ENCODE measurements at regions not wholly inside any gene's neighbourhood (a gene's known extent, or its start where the extent isn't known, plus 50 kb on each side); places are given as distances from the start of the nearest gene placed in this dataset.

DNA sequence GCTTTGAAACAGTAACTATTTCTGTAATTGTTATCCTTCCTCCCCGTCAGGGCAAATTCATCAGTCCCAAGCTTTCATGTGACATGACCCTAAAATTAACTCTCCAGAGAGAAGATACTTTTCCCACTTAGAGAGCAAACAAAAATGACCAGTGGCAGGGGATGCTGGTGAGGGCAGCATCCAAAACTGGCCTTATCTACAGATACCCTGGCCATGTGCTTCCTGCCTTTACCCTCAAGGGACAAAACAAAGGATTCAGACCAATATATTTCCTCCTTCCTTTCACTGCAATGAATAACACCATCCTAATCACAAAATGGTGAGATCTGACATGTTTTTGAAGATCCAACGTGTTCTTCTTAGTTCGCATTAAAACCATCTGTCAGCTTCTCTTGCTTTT is 267.2 kb downstream of the MAN2A1 start:
- TF ChIP-seq, protein P1, sequence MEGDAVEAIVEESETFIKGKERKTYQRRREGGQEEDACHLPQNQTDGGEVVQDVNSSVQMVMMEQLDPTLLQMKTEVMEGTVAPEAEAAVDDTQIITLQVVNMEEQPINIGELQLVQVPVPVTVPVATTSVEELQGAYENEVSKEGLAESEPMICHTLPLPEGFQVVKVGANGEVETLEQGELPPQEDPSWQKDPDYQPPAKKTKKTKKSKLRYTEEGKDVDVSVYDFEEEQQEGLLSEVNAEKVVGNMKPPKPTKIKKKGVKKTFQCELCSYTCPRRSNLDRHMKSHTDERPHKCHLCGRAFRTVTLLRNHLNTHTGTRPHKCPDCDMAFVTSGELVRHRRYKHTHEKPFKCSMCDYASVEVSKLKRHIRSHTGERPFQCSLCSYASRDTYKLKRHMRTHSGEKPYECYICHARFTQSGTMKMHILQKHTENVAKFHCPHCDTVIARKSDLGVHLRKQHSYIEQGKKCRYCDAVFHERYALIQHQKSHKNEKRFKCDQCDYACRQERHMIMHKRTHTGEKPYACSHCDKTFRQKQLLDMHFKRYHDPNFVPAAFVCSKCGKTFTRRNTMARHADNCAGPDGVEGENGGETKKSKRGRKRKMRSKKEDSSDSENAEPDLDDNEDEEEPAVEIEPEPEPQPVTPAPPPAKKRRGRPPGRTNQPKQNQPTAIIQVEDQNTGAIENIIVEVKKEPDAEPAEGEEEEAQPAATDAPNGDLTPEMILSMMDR (IDR thresholded peaks at IDR 0.05; ENCODE audit: control extremely low read depth in 1 of 3, insufficient read depth in 1 of 3, low read depth in 1 of 3, low read length in 3 of 3) = no peak
- TF ChIP-seq SP1 (IDR thresholded peaks at IDR 0.05; ENCODE audit: low read depth, low read length) (no peak), EZH2 (IDR thresholded peaks at IDR 0.05; ENCODE audit: low read depth, low read length, severe bottlenecking) (no peak), EP300 (IDR thresholded peaks at IDR 0.05; ENCODE audit: borderline replicate concordance in 1 of 2, low read depth in 2 of 2, low read length in 2 of 2) (no peak), POLR2A (IDR thresholded peaks at IDR 0.05; ENCODE audit: control extremely low read depth in 1 of 2, low read depth in 2 of 2, low read length in 2 of 2) (no peak), POLR2AphosphoS5 (IDR thresholded peaks at IDR 0.05; ENCODE audit: low read depth, low read length) (no peak)
